ENCODE measurements at regions not wholly inside any gene's neighbourhood (a gene's known extent, or its start where the extent isn't known, plus 50 kb on each side); places are given as distances from the start of the nearest gene placed in this dataset.

DNA sequence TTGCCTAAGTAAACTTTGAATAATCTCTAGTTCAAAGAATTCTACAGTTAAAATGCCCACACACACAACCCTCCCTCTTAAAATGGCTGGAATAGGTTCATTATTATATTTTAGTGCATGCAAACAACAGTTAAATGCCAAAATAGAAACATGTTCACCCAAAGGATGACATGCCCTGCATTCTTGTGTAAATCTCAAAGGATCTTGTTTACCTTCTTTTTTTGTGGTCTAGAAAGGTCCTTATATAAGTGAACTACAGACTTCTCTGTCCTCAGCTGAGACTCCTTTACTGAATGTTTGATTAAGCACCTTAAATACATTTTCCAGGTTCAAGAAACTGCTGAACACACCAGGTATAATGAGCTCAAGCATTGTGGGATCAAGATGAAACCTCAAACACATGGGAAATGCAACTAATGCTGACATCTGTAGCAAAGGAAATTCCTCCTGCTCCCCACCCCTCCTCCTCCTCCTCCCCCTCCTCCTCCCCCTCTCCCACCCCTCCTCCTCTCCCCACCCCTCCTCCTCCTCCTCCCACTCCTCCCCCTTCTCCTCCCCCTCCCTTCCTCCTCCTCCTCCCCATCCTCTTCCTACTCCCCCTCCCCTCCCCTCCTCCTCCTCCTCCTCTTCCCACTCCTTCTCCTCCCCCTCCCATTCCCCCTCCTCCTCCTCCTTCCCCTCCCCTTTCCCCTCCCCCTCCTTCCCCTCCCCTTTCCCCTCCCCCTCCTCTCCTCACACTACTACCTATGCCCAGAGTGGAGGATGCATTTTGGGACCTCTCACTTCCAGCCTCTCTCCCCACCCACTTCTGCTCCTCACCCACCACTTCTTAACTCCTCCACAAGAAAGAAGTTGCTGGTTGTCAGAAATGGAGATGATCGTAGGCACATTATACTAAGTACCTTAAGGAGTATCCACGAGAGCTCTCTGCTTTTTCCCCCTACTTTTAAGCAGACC lies 233.9 kb downstream of the MRPL39 start:
- DNase-seq = no peak

DNA sequence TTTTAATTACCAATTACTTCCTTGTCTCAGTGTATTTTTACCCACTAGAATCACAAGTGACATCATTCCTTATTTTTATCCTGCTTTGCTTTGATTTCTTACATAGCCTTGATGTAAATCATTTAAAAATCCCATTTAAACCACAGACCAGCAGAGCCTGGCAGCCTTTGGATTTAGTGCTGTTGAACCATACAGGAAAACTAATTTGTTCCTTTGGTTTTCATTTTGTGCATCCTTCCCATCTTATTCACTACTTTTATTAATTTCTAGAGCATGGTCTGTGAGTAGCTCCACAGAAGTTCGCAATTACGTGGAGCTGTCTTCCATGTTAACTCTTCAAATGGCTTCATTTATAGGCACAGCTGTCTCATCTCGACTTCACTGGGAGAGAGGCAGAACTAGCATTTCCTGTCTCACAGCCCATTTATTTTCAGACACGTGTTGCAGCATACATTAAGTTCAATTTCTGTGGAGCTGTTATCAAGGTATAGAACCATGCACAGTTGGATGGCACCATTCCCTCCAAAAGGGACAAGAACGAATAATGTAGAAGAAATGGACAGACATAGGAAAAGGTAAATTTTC lies 235.3 kb downstream of the MRPL39 start:
- DNase-seq = no peak

GRCh38 chr21:25370311-25370744 lies 237.0 kb downstream of the MRPL39 start:
- DNase-seq = no peak

- DNase-seq = no peak
Observed at GRCh38 chr21:25369524-25370300, 237.6 kb downstream of the MRPL39 start.

GRCh38 chr21:25368531-25368930 lies 238.8 kb downstream of the MRPL39 start:
- no peak for DNase-seq

GRCh38 chr21:25366116-25366515 lies 241.2 kb downstream of the MRPL39 start:
- DNase-seq = no peak

GRCh38 chr21:25362375-25363267 lies 244.7 kb downstream of the MRPL39 start:
- no peak for DNase-seq

- DNase-seq = no peak
Observed at GRCh38 chr21:25361765-25362164, 245.5 kb downstream of the MRPL39 start.

DNA sequence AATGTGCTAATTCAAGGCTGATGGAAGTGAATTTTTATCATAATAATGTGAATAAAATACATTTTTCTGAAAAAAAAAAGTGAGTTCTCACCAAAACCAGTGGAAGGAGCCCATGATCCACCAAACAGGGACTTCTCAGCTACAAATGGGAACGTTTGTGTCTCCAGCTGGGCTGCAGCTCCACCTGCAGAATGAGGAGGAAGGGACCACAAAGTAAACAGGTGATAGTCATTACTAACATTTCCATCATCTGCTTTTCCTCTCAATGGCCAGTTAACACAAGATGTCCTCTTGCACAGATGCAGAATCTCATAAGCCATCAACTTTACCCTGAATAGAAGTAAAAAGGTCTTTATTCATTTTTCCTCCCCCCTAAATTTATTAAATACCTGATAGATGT lies 246.2 kb downstream of the MRPL39 start:
- no peak for DNase-seq

DNA sequence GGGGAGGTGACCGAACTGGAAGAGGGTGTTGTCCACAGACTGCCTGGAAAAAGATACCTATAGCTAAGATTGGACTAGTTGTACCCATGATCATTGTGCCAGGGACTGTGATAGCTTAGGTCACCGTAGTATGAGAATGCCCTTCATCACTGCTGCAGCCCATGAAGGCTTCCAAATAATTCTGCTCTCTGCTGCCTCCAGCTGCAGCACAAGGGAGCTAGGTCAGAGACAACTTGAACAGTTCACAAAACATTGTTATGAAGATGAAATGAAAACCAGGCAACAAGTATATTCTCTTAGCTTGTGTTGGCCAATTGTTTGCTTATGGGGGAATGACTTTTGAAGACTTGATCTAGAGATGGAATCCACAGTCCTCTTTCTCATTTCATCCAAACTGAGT lies 246.7 kb downstream of the MRPL39 start:
- no peak for DNase-seq

DNA sequence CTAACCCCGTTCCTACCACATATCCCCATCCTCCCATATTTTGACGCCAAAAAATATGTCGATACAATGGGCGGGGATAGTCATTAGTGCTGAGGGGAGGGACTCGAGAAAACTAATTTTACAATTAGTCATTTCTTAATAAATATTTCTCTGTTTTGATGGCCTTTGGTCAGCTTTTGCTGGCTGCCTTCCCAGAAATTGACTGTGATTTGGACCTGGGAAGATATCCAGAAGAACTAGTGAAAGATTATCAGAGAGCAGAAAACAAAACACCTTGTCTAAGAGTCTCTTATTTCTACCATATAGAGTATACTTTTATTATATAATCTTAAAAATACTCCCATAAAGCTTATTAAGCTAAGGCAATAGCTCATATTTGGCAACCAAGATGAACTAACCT lies 247.6 kb downstream of the MRPL39 start:
- no peak for DNase-seq

DNA sequence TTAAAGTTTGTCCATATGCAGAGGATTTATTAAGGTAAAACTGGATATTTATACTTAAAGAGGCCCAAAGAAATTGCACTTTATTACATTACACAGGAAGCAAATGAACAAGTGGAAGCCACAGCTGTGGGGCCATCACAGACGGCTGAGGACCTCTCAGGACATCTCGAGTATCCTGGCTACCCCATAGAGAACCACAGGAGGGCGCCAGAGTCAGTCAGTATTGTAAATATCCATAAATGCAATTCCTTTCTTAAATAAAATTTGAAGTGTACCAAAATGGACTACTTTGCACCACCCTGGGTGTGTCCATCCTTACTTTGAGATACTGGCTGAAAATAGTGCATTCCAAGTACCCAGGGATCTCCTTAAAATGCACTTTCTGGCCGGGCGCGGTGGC lies 257.2 kb downstream of the MRPL39 start:
- DNase-seq = no peak

DNA sequence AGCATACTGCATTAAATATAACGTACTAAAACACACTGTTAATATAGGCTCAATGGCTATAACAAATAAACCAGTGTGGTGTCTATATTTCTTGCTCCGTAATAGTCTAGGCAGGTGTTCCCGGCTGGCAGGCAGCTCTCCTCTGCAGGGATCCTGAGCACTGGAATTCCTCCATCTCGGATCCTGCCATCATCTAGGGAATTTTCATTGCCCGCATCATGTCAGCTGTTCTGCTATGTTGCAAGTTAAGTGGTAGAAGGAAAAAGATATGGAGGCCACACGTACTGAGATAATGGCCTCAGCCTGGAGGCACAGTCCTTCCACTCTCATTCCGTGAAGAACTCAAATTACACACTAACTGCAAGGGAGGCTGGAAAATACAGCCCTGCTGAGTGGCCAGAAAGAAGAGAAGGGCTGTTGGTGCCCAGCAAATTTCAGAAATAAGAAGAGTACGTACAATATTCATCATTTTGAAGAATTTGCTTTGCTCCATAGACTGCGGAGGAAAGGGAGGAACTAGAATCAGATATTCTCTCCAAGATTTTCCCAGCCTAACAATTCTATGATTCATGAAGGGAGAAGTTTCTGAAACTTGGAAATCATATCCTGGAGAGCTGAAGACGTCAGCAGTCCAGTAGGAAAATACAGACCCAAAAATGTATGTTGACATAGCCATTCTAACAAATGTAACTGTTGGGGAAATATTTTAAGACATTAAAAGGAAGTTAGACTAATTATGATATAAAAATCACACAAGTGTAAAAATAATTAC lies 263.3 kb downstream of the MRPL39 start:
- DNase-seq = no peak

DNA sequence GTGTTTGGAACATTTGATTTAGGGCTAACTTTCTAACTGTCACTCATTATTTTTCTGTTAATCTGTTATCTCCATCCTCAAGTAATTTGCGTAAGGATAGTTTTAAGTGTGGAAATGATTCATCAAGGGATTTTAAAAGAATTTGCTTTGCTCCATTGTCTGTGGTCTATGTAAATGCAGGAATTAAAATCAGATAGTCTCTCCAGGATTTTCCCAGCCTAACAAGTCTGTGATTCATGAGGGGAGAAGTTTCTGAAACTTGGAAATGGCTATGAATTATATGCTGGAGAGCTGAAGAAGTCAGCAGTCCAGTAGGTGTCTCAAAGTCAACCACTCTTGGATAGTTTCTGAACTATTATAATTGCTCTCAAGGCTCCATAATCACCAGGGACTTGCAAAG lies 264.5 kb downstream of the MRPL39 start:
- DNase-seq = no peak

GRCh38 chr21:25341981-25342380 lies 265.3 kb downstream of the MRPL39 start:
- DNase-seq = no peak

DNA sequence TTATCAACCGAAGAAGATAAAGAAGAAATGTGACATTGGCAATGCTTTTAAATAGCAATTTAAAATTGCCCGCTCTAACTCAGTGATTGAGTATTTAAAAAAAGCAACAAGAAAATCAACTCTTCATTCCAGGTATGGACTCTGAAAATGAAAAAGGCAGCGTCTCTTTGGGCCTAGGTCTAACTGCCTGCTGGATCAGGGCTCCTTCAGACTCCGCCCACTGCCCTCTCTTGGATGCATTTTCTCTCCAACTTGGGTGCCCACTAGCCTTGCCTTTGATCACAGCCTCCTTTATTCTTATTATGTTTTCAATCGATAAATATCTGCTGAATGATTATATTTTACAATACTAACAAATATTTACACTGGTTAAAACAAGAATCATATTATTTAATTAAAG lies 268.9 kb downstream of the MRPL39 start:
- DNase-seq = no peak

GRCh38 chr21:25334046-25334730 lies 273.1 kb downstream of the MRPL39 start:
- no peak for DNase-seq

GRCh38 chr21:25331286-25331685 lies 276.0 kb downstream of the MRPL39 start:
- no peak for DNase-seq

GRCh38 chr21:25330266-25330665 lies 277.0 kb downstream of the MRPL39 start:
- DNase-seq = no peak

GRCh38 chr21:25329227-25329825 lies 278.0 kb downstream of the MRPL39 start:
- no peak for DNase-seq

DNA sequence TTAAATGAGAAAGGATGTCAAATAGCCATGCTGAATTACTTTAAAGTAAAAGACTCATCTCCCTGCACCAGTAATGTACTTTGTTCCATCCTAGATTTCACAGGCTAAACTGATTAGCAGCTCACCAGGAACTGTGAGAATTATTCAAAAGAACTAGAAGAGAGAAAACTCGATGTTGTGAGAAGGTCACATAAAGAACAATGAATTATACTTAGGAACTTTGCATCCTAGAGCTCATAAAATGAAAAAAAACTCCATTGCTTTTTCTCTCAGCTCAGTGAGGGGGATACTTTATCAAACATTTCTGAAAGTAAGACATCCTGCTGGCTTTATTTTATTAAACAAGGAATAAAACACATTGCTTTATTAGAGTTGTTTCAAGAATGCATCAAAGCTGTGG lies 278.5 kb downstream of the MRPL39 start:
- no peak for DNase-seq
